ENCODE measurements at regions not wholly inside any gene's neighbourhood (a gene's known extent, or its start where the extent isn't known, plus 50 kb on each side); places are given as distances from the start of the nearest gene placed in this dataset.

GRCh38 chr13:57036290-57036689 is 104.4 kb upstream of the PRR20A start:
- TF ChIP-seq CTCF (conservative IDR thresholded peaks at IDR 0.05; ENCODE audit: low read depth, low read length) (no peak), EZH2 (IDR thresholded peaks at IDR 0.05; ENCODE audit: low read length, unreplicated experiment) (no peak)

All from PC-3 (cell line).